ENCODE measurements at regions not wholly inside any gene's neighbourhood (a gene's known extent, or its start where the extent isn't known, plus 50 kb on each side); places are given as distances from the start of the nearest gene placed in this dataset.

GRCh38 chr3:177451864-177452830 lies 254.9 kb upstream of the TBL1XR1 start:
- TF ChIP-seq CTCF (IDR thresholded peaks at IDR 0.05; ENCODE audit: poor library complexity, severe bottlenecking) = no peak
- TF ChIP-seq POLR2AphosphoS5 (IDR thresholded peaks at IDR 0.05) = no peak
- no peak for TF ChIP-seq MXI1 (conservative IDR thresholded peaks at IDR 0.05; ENCODE audit: poor library complexity, severe bottlenecking)
- no peak for TF ChIP-seq EZH2 (IDR thresholded peaks at IDR 0.05; ENCODE audit: borderline replicate concordance, insufficient read depth, low read length, poor library complexity, severe bottlenecking)

All from neural cell (in vitro differentiated cells).